ENCODE measurements at regions not wholly inside any gene's neighbourhood (a gene's known extent, or its start where the extent isn't known, plus 50 kb on each side); places are given as distances from the start of the nearest gene placed in this dataset.
"Not testable (repeated sequence)": the region's sequence is repeated elsewhere in the genome, so short reads cannot be mapped to it uniquely, and the experiment has no call there.

DNA sequence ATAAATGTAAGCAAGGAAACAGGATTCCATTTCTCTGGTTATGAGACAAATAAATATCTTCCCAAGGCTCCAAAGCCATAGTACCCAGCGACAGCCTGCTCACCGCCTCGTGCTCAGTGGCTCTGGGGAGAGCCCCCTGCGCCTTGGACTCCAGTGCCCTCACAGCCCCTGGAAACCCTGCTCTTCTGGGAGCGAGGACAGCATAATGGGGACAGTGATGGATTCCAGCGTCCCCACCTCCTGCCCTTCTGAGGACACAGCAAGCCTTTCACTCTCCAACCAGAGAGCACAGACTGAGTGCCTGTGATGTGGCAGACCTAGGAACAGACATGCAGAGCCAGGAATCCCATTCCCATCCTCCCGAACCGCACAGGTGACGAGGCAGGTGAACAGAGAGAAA lies 660.8 kb downstream of the TBC1D22A start:
- no peak for DNase-seq

DNA sequence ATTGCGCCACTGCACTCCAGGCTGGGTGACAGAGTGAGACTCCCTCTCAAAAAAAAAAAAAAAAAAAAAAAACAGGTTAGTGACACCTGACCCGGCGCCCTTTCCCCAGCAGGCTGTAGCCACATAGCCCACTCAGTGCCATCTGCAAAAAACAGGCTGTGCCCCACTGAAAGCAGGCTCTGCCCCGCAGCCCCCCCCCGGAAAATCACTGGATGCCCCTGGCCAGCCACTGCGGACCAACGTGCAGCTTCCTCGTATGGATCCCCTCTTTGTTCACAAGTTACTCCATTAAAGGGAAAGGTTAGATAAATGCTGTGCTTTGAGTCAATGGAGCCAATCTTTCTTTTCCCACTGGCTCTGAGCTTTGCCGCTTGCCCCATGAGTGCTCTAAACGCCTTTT lies 660.3 kb downstream of the TBC1D22A start:
- DNase-seq = no peak

- DNase-seq = no peak
These were observed 659.4 kb downstream of the TBC1D22A start for GRCh38 chr22:47421846-47422245.

GRCh38 chr22:47420211-47420610 lies 657.8 kb downstream of the TBC1D22A start:
- DNase-seq = no peak

- peak; percentile 54 for DNase-seq
These were observed 656.8 kb downstream of the TBC1D22A start for GRCh38 chr22:47419239-47419638.

- no peak for DNase-seq
These were observed 655.2 kb downstream of the TBC1D22A start for GRCh38 chr22:47417699-47418098.

DNA sequence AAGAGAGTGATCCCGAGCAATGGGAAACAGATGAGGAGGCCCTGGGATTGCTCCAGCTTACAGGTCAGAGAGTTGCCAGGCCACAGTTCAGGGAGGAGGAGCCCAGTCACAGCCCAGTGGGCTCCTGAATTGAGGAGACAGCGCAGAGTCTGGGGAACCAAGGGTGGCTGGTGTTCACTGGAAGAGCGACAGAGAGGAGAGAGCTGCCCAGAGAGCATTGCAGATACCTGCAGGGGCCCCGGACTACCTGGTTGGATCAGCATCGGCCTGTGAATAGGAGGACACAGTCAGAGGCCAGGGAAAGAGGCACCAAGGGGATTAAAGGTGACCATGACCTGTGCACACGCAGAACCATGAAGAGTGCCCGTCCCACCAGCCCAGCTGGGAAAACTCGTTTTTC lies 648.6 kb downstream of the TBC1D22A start:
- no peak for DNase-seq

DNA sequence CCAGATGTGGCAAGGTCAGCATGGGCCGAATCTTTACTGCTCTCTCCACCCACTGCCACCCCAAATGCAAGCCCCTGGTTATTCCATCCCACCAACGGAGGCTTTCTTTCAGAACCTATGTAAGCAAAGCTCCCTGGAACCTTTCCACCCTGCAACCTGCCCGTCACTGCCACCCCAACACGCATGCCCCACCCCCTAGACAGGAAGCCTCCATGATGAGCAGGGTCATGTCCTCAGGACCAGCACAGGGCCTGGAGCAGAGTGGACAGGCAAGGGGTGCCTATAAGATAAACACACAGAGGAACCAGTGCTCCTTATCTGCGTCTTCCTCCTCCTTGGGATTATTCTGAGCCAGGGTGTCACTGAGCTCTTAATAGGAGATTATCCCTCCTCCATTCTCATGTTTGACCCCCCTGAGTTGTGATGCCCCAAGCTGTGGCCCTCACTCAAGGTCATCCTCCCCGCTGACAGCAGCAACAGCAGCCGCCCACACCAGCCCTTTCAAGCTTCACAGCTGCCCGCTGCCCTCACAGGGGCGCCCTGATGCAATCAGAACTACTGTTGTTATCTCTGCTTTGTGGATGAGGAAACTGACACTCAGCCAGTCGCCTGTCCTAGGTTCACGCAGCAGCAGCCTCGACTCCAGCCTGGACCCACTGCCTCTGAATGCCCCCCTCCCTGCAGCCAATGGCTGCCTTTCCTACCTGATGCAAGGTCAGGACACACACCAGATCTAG lies 647.3 kb downstream of the TBC1D22A start:
- no peak for DNase-seq

DNA sequence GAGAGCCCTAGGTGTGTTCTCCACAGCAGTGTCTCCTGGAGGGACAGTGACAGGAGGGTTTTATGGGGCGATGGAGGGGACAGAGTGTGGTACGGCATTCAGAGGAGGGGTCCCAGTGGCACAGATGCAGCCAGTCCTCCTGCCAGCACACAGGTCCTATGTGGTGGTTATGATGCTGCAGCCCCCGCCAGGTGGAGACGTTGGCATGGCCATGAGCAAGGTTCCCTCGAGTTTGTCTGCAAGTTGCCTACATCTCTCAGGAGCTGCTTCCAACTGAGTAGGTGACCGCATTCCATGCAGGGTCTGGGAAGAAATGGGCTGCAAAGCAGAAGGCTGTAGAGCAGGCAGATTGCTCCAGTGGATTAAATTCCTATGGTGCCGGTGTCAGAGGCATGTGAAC lies 646.0 kb downstream of the TBC1D22A start:
- DNase-seq = no peak

- DNase-seq = no peak
These were observed 645.1 kb downstream of the TBC1D22A start for GRCh38 chr22:47407461-47408025.

GRCh38 chr22:47406896-47407295 lies 644.4 kb downstream of the TBC1D22A start:
- no peak for DNase-seq

DNA sequence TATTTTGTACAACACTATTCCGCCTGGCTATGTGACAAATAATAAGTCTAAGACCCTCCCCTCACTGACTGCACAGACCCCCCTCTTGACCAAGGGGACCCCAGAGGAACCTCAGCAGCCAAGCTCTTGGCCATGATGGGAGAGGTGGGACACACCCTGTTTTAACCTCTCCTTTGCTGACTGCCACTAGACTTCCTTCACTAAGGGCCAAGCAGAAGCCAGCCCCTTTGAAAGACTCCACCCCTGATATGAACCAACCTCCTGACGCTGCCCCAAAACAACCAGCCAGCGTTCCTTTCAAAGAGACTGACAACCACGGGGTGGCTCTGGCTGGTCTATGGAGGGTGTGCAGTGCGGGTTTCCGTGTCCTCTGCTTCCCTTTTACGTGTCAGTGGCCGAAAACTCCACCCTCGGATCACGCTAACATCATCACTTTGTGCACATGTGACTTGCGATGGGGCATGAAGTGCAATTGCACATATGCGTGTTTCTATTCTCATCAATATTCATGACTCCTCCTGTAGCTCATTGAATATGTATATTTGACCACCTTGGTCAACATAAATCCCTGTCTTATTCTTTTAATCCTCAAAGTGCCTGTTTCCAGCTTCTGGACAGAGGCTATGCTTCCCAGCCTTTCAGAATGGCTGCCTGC lies 643.9 kb downstream of the TBC1D22A start:
- no peak for DNase-seq

DNA sequence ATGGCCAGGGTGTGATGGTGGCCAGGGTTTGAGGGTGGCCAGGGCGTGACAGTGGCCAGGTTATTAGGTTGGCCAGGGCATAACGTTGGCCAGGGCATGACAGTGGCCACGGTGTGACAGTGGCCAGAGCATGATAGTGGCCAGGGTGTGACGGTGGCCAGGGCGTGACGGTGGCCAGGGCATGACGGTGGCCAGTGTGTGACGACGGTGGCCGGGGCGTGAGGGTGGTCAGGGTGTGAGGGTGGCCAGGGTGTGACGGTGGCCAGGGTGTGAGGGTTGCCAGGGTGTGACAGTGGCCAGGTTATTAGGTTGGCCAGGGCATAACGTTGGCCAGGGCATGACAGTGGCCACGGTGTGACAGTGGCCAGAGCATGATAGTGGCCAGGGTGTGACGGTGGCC lies 642.8 kb downstream of the TBC1D22A start:
- not testable (repeated sequence) for DNase-seq

GRCh38 chr22:47402876-47403525 lies 640.6 kb downstream of the TBC1D22A start:
- no peak for DNase-seq

GRCh38 chr22:47401976-47402770 lies 639.7 kb downstream of the TBC1D22A start:
- DNase-seq = no peak

DNA sequence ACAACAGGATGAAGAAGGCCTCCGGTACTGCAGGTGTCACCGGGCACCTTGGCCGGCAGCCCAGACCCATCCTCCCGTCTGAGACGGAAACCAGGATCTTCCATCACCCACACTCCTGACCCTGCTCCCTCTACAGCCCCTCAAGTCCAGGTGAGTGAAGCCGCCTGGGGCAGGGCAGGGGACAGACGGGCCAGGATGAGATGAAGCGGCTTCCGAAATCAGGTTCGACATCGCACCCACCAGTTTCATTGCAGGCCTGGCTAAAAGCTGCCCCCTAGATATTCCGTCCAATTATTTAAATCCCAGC lies 639.1 kb downstream of the TBC1D22A start:
- DNase-seq = no peak

- DNase-seq = no peak
These were observed 638.5 kb downstream of the TBC1D22A start for GRCh38 chr22:47400701-47401591.

DNA sequence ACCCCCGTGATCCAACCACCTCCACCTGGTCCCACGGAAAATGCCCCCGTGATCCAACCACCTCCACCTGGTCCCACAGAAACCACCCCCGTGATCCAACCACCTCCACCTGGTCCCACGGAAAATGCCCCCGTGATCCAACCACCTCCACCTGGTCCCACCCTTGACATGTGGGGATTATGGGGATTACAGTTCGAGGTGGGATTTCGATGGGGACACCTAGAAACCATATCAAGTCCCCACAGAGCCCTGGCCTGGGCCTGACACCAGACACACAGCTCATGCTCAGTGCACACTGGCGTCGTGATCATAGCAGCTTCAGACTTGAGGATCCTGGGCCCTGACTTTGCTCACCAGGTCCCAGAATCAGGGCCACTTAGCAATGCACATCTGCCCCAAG lies 637.7 kb downstream of the TBC1D22A start:
- not testable (repeated sequence) for DNase-seq

DNA sequence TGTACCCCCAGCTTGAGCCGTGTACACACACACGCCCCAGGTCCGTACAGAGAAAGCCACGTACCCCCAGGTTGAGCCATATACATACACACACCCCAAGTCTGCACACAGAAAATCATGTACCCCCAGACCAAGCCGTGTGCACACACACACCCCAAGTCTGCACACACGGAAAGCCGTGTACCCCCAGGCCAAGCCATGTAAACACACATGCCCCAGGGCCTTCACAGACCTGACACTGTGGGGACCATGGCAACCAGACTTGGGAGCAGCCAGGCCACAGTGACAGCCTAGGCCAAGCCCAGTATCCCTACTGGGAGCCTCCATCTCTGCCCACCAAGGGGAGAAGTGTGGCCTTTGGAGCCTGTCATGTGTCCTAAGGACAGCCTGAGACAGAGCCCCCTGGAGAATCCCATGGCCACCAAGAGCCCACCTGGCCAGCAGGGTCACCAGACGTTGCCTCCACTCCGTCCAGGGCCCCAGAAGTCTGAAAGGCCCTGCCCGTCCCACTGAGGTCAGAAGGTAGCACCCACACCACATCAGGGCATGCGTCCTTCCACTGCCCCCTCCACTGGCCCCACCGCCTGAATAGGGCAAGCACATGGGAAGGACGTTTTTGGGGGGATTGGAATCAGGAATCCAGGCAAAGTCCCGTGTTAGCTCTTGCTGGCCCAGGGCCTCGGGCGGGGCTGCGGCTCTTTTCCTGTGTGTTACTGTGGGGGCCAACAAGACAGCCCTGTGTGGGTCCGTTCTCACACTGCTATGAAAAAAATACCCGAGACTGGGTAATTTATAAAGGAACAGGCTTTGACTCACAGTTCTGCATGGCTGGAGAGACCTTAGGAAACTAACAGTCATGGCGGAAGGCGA lies 636.7 kb downstream of the TBC1D22A start:
- no peak for DNase-seq

DNA sequence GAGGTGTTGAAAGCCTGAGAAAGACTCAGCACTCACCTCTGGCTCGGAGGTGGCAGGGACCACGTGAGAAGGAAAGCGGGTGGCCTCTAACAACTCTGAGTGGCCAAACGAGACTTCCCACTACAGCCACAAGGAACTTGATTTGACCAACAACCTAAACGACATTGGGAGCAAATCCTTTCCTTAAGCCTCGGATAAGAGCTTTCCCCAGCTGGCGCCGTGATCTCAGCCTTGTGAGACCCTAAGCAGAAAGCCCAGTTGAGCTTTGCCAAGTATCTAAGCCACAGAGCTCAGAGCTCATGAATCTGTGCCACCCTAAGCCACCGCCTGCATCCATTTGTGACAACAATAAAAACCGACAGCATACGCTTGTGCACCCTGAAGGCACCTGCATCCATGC lies 636.0 kb downstream of the TBC1D22A start:
- no peak for DNase-seq

- no peak for DNase-seq
These were observed 635.2 kb downstream of the TBC1D22A start for GRCh38 chr22:47397673-47398072.
